GM12878 (cell line): ENCODE measurements at regions not wholly inside any gene's neighbourhood (a gene's known extent, or its start where the extent isn't known, plus 50 kb on each side); places are given as distances from the start of the nearest gene placed in this dataset.

ENCODE experiments used
- CHD2 ChIP-seq: IDR thresholded peaks from 2 replicates; pipeline ENCODE4 v1.6.1; 2011; ENCODE audit warnings: low read depth, low read length, improper control_type of control experiment, borderline replicate concordance
- EZH2 ChIP-seq: IDR thresholded peaks from 2 replicates; pipeline ENCODE4 v1.6.1; 2012; ENCODE audit warnings: low read depth, mild to moderate bottlenecking, control low read depth, inconsistent platforms, low read length, borderline replicate concordance; ENCODE audit not compliant: control insufficient read depth
- POLR2A ChIP-seq: IDR thresholded peaks from 2 replicates; pipeline ENCODE4 v1.6.1; 2011; ENCODE audit warnings: low read depth, mild to moderate bottlenecking, low read length
- POLR2AphosphoS5 ChIP-seq: IDR thresholded peaks from 2 replicates; pipeline ENCODE4 v1.6.1; 2011; ENCODE audit warnings: mild to moderate bottlenecking, low read length, inconsistent platforms
- RAD21 ChIP-seq: IDR thresholded peaks from 2 replicates; pipeline ENCODE4 v1.6.1; 2011; ENCODE audit warnings: mild to moderate bottlenecking, low read depth, low read length, moderate library complexity; ENCODE audit not compliant: insufficient read depth
- TCF7 ChIP-seq: IDR thresholded peaks from 2 replicates; pipeline ENCODE4 v1.6.1; 2014; ENCODE audit warnings: antibody characterized with exemption, borderline replicate concordance
- ZBED1 ChIP-seq: IDR thresholded peaks from 2 replicates; pipeline ENCODE4 v1.6.1; 2016; ENCODE audit warnings: borderline replicate concordance
- TF ChIP-seq, protein P1 (sequence below): IDR thresholded peaks from 2 replicates; pipeline ENCODE4 v1.6.1; 2011; ENCODE audit warnings: mild to moderate bottlenecking, low read depth, low read length, moderate library complexity; ENCODE audit not compliant: insufficient replicate concordance
- TF ChIP-seq, protein P2 (sequence below), 3 experiments: IDR thresholded peaks in 2 of 3; conservative IDR thresholded peaks in 1 of 3; 2 replicates each; pipeline ENCODE4 v1.5.1; 2011; ENCODE audit warnings: low read depth in 3 of 3, low read length in 3 of 3, mild to moderate bottlenecking in 3 of 3, control low read depth in 2 of 3, moderate library complexity in 2 of 3, inconsistent platforms in 1 of 3, mixed read lengths in 1 of 3; ENCODE audit not compliant: control insufficient read depth in 2 of 3, insufficient read depth in 1 of 3; ENCODE audit errors: extremely low read depth in 1 of 3

DNA sequence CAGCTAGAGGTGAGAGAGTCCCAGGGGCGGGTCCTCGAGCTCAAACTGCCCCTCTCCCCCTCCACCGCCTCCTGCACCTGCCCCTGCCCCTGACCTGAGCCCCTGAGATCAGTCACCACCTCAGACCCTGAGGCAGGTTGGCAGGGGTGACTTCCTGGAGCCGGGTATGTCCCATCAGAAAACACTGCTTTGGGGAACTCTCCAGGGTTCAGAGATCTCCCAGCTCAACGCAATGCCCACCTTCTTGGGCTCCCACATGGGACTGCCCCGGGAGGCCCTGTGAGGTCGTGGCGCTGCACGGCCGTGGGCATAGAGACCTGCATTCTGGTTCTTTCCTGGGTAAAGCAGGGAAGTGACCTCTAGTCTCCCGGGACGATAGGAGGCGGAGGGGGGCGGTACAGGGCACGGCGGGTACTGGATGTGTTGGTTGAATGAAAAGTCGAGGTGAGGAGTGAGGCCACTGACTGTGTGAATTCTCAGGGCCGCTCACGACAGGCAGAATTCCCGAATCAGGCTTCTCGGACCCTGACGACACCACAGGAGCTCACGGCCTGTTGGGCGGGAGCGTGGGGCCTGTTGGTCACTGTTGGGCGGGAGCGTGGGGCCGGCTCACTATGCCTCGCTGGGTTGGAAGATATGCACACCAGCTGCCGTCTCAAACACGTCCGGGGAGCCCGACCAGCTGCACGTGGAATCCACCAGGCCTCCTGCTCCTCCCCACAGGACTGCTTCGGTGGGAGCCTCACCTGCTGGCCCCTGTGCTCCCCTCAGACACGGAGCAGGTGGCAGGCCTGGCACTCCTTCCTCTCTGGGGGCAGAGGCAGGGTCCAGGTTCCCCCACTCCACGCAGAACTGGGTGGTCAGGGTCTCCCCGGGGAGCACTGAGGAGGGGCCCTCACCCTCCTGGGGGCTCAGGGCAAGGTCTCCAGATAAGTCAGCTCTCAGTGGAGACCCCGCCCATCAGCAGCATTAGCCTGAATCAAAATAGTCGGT lies 178.0 kb upstream of the PPP1R26 start:
- no peak for TF ChIP-seq TCF7
- TF ChIP-seq EZH2: no peak
- TF ChIP-seq, protein P1, sequence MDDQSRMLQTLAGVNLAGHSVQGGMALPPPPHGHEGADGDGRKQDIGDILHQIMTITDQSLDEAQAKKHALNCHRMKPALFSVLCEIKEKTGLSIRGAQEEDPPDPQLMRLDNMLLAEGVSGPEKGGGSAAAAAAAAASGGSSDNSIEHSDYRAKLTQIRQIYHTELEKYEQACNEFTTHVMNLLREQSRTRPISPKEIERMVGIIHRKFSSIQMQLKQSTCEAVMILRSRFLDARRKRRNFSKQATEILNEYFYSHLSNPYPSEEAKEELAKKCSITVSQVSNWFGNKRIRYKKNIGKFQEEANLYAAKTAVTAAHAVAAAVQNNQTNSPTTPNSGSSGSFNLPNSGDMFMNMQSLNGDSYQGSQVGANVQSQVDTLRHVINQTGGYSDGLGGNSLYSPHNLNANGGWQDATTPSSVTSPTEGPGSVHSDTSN: no peak
- no peak for TF ChIP-seq RAD21
- TF ChIP-seq ZBED1: no peak
- TF ChIP-seq, protein P2, sequence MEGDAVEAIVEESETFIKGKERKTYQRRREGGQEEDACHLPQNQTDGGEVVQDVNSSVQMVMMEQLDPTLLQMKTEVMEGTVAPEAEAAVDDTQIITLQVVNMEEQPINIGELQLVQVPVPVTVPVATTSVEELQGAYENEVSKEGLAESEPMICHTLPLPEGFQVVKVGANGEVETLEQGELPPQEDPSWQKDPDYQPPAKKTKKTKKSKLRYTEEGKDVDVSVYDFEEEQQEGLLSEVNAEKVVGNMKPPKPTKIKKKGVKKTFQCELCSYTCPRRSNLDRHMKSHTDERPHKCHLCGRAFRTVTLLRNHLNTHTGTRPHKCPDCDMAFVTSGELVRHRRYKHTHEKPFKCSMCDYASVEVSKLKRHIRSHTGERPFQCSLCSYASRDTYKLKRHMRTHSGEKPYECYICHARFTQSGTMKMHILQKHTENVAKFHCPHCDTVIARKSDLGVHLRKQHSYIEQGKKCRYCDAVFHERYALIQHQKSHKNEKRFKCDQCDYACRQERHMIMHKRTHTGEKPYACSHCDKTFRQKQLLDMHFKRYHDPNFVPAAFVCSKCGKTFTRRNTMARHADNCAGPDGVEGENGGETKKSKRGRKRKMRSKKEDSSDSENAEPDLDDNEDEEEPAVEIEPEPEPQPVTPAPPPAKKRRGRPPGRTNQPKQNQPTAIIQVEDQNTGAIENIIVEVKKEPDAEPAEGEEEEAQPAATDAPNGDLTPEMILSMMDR (IDR thresholded peaks at IDR 0.05 in 2 of 3, conservative IDR thresholded peaks at IDR 0.05 in 1 of 3; ENCODE audit: control insufficient read depth in 2 of 3, extremely low read depth in 1 of 3, insufficient read depth in 1 of 3, low read depth in 3 of 3, low read length in 3 of 3): no peak
- no peak for TF ChIP-seq CHD2
- no peak for TF ChIP-seq POLR2A
- no peak for TF ChIP-seq POLR2AphosphoS5
